GM12874 (cell line): ENCODE measurements at regions not wholly inside any gene's neighbourhood (a gene's known extent, or its start where the extent isn't known, plus 50 kb on each side); places are given as distances from the start of the nearest gene placed in this dataset.

Experiments
- CTCF ChIP-seq: IDR thresholded peaks from 2 replicates; pipeline ENCODE4 v1.5.1; 2011; ENCODE audit warnings: low read depth, mild to moderate bottlenecking, control low read depth, low read length, moderate library complexity; ENCODE audit not compliant: insufficient read depth

DNA sequence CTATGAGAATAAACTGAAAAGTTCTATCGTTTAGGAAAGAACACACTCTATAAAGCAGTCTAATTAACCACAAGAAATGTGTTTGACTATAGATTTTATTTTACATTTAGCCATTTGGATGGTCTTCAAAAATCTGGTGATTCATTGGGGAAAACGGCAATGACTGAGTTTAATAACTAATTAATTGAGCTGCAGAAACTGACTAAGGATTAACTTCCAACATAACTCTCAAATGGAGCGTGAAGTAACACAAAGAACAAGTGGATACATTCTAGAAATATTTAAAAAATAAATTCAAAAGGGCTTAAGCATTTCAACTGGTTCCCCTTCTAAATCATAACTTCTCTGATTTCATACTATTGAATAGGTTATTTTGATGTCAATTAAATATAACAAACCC is 1582.4 kb downstream of the PCDH18 start:
- no peak for TF ChIP-seq CTCF

DNA sequence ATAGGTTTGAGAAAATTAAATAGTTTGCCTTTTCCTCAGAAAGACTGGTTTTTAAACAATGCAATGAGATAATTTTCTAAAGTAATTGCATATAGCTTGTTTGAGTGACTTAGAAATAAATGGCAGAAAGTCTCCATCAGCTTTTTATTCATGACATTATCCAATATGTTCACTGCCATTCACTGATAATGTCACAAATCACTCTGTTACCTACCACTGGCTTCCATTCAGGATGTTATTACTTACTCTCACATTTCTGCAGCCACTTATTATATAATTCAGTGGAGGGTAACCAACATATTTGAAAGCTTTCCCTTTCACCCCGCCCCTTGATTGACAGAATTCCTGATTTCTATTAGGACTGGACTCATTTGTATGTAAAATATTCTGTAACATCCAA is 1583.5 kb downstream of the PCDH18 start:
- TF ChIP-seq CTCF = no peak

GRCh38 chr4:135941671-135942070 is 1590.6 kb downstream of the PCDH18 start:
- TF ChIP-seq CTCF = no peak

- TF ChIP-seq CTCF = no peak
These were observed 1598.3 kb downstream of the PCDH18 start for GRCh38 chr4:135934026-135934425.

DNA sequence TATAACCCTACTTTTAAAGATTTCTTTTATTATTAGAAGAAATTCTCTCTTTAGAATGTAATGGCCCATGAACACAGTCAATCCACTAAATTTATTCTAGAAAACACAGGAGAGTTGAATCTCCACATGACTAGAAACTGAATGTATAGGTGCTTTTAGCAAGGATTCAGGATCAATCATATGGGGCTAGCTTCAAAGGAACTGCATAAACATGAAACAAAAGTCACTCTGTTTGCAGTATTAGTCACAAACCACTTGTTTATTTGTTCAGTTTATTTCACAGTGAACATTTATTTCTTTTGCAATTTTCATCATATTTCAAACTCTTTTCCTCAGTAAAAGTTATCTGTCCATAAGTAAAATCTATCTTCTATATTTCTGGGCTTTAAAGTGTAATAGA is 1604.6 kb downstream of the PCDH18 start:
- TF ChIP-seq CTCF = no peak

DNA sequence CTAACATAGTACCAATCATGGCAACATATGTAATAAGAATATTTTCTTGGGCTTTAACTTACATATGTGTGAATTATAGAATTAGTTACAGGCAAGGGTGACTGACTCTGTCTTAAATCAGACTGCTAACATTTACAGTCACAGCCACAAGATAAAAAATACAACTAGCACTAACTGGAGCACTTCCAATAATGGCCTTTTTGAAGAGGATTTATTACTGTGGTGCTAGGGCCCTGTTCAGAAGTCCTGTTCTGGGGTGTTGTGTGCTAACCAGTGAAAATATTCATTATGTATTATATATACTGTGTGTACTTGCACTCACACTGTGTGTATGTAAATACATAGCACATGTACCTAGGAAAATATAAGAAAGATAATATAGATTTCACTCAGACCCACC is 1611.2 kb downstream of the PCDH18 start:
- TF ChIP-seq CTCF = no peak

DNA sequence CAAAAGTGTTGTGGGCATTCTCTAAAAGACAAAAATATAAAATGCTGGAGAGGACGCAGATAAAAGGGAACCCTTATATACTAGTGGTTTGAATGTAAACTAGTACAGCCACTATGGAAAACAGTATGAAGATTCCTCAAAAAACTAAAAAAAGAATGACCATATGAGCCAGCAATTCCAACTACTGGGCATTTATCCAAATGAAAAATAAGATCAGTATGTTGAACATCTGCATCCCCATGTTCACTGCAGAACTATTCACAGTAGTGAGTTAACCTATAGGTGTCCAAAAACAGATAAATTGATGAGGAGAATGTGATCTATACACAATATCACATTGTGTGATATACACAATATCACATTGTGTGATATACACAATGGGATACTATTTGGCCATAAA is 1615.3 kb downstream of the PCDH18 start:
- no peak for TF ChIP-seq CTCF

DNA sequence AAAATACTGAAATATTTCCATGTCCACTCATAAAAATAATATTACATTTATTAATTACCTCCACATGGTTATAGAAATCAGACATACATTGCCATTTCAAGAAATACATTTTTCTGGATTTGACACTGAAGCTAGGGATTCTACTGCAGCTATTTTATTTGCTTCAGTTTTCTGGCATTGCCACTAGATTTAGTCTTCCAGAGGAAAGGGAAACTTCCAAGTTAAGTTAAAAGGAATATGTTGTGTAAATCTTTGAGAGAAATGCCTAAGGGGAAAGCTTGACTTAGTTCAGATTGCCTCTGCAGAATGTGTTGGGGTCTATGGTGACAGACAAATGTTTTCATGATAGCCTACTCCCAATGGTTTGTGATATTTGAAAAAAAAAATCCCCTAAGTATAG is 1631.3 kb downstream of the PCDH18 start:
- TF ChIP-seq CTCF = no peak
